KG1 (cell line): ENCODE measurements at regions not wholly inside any gene's neighbourhood (a gene's known extent, or its start where the extent isn't known, plus 50 kb on each side); places are given as distances from the start of the nearest gene placed in this dataset.
"Not testable (repeated sequence)": the region's sequence is repeated elsewhere in the genome, so short reads cannot be mapped to it uniquely, and the experiment has no call there.

Experiments used
- DNase-seq: peaks from one replicate; lab custom pipeline; 2025; lab: John Stamatoyannopoulos, UW

GRCh38 chr1:173257805-173258204, 50.7 kb upstream of the TNFSF4 start:
- DNase-seq, result no peak

DNA sequence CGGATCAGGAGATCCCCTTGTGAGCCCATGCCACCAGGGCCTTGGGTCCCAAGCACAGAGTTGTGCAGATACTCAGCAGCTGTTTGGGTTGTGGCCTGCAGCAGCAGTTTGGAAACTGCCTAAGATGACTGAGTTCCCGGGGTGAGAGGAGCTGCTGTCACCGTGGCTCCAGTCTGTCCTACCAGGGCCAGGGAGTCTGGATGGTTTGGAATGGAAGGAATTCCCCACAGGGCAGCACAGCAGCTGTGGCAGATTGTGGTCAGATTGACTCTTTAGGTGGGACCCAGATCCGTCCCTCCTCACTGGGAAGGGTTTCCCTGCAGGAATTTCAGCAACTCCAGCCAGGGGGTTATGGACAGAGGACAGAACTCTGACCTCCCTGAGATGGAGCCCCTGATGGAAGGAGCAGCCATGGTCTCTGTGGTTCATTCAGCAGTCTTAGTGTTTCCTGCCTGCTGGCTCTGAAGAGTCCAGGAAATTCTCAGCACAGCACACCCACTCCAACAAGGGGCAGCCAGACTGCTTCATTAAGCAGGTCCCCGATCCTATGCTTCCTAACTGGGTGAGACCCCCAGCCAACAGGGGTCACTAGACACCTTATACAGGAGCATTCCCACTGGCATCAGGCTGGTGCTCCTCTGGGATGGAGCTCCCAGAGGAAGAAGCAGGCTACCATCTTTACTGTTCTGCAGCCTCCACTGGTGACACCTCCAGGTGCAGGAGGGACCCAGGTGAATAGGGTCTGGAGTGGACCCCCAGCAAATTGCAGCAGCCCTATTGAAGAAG, 51.5 kb upstream of the TNFSF4 start:
- no peak for DNase-seq

DNA sequence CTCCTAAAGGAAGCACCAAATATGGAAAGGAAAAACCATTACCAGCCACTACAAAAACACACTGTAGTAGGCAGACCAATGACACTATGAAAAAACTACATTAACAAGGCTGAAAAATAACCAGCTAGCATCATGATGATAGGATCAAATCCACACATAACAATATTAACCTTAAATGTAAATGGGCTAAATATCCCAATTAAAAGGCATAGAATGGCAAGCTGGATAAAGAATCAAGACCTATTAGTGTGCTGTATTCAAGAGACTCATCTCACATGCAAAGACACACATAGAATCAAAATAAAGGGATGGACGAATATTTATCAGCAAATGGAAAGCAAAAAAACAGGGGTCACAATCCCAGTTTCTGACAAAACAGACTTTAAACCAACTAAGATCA, 53.2 kb upstream of the TNFSF4 start:
- not testable (repeated sequence) for DNase-seq

DNA sequence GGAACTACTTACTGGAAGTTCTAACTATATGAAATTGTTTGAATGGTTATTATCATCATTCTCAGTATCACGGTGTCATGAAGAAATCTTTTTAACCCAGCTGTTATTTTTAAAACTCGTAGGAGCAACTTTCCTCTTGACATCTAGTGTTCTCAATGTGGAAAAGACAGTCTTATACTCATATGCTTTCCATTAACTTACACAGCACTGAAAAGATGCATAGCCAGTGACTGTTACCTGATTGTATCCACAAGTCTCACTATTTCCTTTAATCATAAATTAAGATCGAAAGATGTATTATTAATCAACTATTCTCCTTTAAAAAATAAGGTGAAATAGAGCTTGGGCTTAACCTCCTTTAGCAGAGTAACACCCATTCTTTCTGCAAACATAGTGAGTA, 59.7 kb upstream of the TNFSF4 start:
- DNase-seq, result no peak

DNA sequence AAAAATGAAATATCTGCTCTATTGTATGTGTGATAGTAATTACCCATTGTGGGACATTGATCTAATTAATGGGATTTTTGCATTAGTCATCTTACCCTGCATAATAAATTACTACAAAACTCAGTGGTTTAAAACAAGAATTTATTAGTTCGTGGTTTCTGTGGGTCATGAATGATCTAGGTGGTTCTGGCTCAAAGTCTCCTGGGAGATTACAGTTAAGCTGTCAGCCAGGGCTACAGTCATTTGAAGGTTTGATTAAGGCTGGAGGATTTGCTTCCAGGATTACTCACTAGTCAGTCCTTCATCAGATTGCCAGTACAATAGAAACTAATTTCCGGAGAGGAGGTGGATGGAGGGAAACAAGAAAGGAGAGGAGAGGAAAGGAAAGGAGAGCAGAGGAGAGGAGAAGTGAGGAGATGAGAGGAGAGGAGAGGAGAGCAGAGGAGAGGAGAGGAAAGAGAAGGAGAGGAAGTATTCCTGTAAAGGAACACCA, 60.4 kb upstream of the TNFSF4 start:
- no peak for DNase-seq

- DNase-seq, result no peak
Measured at GRCh38 chr1:173268261-173268660, 61.1 kb upstream of the TNFSF4 start.

DNA sequence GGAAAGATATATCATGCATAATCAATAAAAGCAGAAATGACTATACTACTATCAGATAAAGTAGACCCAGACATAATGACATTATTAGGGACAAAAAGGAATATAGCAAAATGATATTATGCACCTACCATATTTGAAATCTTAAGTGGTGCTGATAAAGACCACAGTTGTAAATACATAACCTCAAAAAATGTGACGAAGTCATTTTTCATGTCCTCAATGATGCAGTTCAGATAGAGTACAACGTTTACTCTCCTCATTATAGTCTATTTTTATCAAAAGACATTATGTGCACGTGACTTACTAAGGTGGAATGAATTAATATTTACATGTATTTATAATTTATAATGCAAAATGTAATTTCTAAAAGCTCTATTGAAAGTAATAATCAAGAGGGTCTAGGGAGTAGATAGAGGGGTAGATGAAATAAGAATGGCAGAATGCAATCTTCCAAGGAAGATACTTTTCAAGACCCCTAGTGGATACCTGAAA, 61.7 kb upstream of the TNFSF4 start:
- DNase-seq, result no peak

- no peak for DNase-seq
Measured at GRCh38 chr1:173269490-173270230, 62.5 kb upstream of the TNFSF4 start.

DNA sequence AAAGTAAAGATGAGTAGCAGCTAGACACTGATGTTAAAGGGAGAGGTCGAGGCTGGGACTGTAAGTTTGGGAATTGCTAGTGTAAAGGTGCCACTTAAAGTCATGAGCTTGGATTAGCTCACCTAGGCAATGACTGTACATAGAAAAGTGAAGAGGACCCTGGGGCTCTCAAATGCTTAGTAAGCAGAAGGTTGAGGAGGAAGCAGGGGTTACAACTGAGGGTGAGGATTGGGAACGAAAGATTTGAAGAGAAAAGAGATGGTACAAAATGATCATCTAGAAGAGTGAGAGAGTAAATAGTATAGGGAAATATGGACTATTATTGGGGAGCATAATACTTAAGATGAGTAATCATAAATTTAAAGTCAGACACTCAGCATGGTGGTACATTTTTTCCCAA, 63.1 kb upstream of the TNFSF4 start:
- no peak for DNase-seq

- not testable (repeated sequence) for DNase-seq
Measured at GRCh38 chr1:173271021-173271420, 63.9 kb upstream of the TNFSF4 start.

GRCh38 chr1:173275496-173275895, 68.4 kb upstream of the TNFSF4 start:
- no peak for DNase-seq

- no peak for DNase-seq
Measured at GRCh38 chr1:173276922-173277800, 70.0 kb upstream of the TNFSF4 start.

GRCh38 chr1:173280899-173281660, 73.9 kb upstream of the TNFSF4 start:
- no peak for DNase-seq

DNA sequence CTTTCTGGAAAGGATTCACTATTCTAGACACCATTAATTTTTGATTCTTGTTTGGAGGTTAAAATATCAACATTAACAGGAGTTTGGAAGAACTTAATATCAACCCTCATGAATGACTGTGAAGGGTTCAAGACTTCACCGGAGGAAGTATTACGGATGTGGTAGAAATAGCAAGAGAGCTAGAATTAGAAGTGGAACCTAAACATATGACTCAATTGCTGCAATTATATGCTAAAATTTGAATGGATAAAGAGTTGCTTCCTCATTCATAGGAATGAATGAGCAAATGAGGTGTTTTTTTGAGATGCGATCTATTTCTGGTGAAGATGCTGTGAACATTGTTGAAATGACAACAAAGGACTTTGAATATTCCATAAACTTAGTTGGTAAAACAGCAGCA, 77.9 kb upstream of the TNFSF4 start:
- no peak for DNase-seq

- no peak for DNase-seq
Measured at GRCh38 chr1:173287785-173288184, 80.7 kb upstream of the TNFSF4 start.

- no peak for DNase-seq
Measured at GRCh38 chr1:173293756-173294155, 86.6 kb upstream of the TNFSF4 start.

GRCh38 chr1:173294843-173295242, 87.7 kb upstream of the TNFSF4 start:
- no peak for DNase-seq

- no peak for DNase-seq
Measured at GRCh38 chr1:173295391-173295790, 88.3 kb upstream of the TNFSF4 start.

GRCh38 chr1:173295995-173296394, 88.9 kb upstream of the TNFSF4 start:
- DNase-seq, result no peak

DNA sequence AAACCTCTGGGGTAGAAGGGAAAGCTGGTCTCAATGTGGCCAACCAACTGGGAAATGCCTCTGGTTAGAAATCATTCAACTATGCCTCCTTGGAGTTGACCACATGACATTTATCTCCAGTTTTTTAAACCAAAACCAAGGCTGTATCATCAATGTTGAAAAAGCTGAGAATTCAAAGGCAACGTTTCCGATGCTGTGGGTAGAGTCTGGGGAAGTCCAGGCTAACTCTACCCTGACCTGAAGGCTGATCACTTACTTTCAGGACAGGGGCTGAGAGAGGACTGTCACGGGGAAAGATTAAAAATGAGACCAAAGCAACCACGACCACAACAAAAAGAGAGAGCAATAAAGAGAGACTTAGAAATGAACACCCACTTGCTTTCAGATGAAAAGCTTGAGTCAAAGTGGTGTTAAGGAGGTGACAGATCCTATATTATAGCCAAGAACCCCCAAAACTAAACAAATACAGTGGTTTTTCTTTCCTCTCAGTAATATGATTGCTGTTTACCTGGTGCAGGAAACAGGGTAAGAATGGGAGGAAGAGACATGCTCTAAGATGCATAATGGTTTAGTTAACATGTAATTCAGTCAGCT, 90.8 kb upstream of the TNFSF4 start:
- DNase-seq, result no peak
